HG03354 (cell line): ENCODE measurements at regions not wholly inside any gene's neighbourhood (a gene's known extent, or its start where the extent isn't known, plus 50 kb on each side); places are given as distances from the start of the nearest gene placed in this dataset.

Experiments used
- ATAC-seq: cut with Tn5 transposase; IDR thresholded peaks from one replicate; pipeline ENCODE4 v1.9.1; 2021; ENCODE audit warnings: mild to moderate bottlenecking; ENCODE audit not compliant: unreplicated experiment, poor library complexity, severe bottlenecking

- ATAC-seq = no peak
These were observed 123.1 kb upstream of the MID1 start for GRCh38 chrX:10743476-10743875.

DNA sequence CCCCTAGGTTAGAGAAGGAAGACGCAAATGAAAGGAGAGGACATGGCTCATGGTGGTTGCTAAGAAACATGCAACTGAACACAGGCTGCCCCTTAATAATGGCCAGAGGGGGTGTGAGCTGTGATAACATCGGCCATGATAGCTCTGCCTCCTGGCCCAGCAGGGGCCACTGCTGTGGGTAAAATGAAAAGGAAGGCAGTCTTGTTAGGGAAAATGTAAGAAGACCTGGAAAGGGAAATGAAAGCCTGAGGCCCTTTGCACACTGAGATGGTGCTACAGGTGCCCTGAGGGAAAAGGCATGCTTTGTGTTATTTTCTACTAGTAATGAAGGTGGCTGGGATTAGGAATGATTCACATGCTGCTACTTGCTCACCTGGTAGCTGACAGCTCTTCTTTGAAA lies 123.6 kb upstream of the MID1 start:
- ATAC-seq = no peak

DNA sequence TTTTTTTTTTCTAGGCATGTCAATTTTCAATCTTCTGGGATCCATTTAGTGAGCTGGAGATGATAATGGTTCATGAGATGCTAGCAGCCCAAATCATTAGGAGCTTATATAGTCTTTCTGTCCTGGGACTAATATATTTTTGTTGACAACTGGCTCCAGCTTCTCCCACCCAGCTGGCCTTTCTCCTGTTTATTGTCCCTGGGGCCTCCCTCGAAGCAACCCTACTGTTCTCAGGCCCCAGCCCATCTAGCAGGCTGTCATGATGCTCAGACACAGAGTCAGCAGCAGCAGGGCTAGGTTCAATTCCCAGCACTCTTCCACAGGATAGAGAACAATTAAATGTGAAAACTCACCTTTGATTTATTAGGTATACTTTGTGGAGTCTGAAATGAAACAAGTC lies 127.6 kb upstream of the MID1 start:
- no peak for ATAC-seq

DNA sequence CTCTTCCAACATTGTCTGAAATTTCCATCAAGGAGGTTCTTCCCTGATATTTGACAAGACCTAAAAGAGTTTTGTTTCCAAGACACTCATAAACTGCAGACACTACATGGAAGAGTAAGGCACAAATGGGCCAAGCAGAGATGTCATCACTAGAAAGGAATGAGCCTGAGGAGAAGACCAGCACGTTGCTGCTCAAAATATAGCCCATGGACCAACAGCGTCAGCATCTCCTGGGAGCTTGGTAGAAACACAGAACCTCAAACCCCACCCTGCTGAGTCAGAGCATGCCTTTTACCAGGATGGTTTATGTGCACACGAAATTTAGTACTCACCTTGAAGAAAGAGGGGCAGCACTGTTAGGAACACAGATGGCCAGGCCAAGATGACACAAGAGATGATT lies 128.7 kb upstream of the MID1 start:
- no peak for ATAC-seq

- no peak for ATAC-seq
These were observed 130.2 kb upstream of the MID1 start for GRCh38 chrX:10750581-10750980.

DNA sequence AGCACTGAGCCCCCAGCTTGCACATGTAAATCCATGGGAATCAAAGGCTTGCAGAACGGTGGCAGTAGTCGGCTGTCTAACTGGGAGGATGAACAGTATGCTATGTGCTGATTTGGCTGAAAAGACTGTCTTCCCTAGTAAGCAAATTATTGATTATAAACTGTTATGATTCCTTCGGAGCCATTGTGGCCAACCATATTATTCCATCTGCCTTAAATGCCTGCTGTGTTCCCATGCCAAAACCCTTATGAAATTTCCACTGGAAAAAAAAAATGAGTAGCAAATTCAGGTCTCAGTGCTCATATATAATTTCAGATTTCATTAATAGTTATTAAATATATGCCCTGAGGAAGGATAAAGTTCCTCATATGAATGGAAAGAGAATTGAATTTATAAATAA lies 132.7 kb upstream of the MID1 start:
- ATAC-seq = no peak

DNA sequence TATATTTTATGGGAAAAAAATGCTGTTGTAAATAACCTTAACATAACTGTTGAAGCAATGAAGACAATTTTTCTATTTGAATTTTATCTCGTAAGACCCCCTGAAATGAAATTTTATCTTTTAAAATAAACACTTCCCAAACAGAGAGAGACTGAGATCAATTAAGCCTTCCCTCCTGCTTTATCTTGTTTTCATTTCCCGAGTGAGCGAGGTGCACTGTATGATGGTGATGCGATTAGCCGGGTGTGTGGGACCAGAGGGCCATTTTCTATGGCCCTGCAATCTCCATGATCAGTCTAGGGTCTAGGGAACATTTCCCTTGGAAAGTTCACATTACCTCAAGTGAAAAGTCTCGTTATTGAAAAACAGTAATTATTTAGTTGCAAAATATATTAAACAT lies 134.1 kb upstream of the MID1 start:
- no peak for ATAC-seq

GRCh38 chrX:10755439-10756334 lies 135.3 kb upstream of the MID1 start:
- ATAC-seq = no peak

- ATAC-seq = no peak
These were observed 136.1 kb upstream of the MID1 start for GRCh38 chrX:10756441-10756840.

- no peak for ATAC-seq
These were observed 138.9 kb upstream of the MID1 start for GRCh38 chrX:10759141-10759799.

GRCh38 chrX:10761447-10761846 lies 141.1 kb upstream of the MID1 start:
- ATAC-seq = no peak

- peak; percentile 82 for ATAC-seq
These were observed 148.8 kb upstream of the MID1 start for GRCh38 chrX:10769195-10769594.

DNA sequence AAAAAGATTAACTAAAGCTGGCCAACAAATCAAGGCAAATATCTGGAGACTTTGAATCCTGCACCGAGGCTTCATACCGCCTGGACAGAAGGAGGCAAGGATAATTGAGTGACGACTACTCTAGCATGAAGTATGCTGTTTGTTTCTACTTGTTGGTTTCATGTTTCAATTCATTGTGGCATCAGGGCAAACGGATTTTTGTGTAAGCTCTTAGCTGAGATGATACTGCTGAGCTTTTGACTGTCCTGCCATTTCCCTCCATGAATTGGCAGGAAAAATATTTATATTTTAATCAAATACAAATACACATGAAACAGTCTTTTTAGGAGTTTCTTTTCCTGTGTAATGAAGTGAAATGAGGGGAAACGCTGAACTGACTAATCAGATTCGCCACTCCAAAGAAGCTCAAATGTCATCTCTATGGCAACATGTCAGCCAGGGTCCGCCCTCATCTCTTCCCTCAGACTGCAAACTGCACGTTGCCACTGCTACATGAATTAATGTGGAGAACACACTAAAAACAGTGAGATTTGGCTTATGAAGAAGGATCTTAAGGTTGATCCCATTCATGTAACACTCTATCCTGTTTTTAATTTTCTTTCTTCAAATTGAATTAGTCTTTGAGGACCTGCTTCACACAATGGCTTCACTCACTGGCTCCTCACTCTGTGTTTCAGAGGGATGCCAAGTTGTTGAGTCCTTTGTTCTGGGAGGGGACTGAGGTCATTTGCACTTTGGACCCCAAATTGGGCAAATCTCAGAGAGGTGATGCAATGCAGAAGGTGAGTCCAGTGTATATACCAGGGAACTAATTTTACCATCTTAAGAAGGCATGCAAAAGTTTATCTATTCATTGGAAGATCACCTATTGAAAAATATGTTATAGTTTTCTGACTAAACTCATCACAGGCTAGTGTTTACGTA lies 149.6 kb upstream of the MID1 start:
- ATAC-seq = no peak

GRCh38 chrX:10773318-10773717 lies 152.9 kb upstream of the MID1 start:
- no peak for ATAC-seq

- no peak for ATAC-seq
These were observed 161.6 kb upstream of the MID1 start for GRCh38 chrX:10781847-10782530.

- ATAC-seq = no peak
These were observed 163.1 kb upstream of the MID1 start for GRCh38 chrX:10783451-10783995.

DNA sequence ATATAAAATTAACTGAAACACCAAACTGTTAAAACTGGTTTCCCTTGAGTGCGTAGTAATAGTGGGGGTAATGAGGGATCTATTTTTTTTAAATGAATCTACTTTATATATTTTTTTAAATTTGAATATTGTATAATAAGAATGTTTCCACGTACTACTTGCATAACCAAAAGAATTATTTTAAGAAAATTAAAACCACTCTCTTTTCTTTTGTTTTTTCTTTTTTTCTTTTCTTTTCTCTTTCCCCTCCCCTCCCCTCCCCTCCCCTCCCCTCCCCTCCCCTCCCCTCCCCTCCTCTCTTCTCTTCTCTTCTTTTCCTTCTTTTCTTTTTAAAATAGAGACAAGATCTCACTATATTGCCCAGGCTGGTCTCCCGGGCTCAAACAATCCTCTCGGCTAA lies 166.9 kb upstream of the MID1 start:
- ATAC-seq = no peak

- no peak for ATAC-seq
These were observed 173.8 kb upstream of the MID1 start for GRCh38 chrX:10794203-10794630.

- ATAC-seq = no peak
These were observed 175.3 kb upstream of the MID1 start for GRCh38 chrX:10795721-10796120.
